Neural progenitor cell (in vitro differentiated cells): ENCODE measurements at regions not wholly inside any gene's neighbourhood (a gene's known extent, or its start where the extent isn't known, plus 50 kb on each side); places are given as distances from the start of the nearest gene placed in this dataset.

Source experiments
- DNase-seq: peaks from one replicate; pipeline ENCODE4 v3.0.0-alpha.2; 2016; ENCODE audit warnings: low spot score
- H2AFZ ChIP-seq: fragments of 200-600 bp; sonication (generic); replicated peaks from 2 replicates; pipeline ENCODE4 v1.6.1; 2016; ENCODE audit warnings: antibody characterized with exemption
- H3F3A ChIP-seq: fragments of 200-600 bp; sonication (generic); 2 replicates; pipeline ENCODE4 v1.6.1; 2016; ENCODE audit warnings: antibody characterized with exemption, low read depth
- H3K27ac ChIP-seq: fragments of 200-600 bp; sonication (generic); 2 replicates; pipeline ENCODE4 v1.5.1; 2016; ENCODE audit warnings: mild to moderate bottlenecking
- H3K27me3 ChIP-seq: fragments of 200-600 bp; sonication (generic); 2 replicates; pipeline ENCODE4 v1.6.1; 2016; ENCODE audit warnings: mild to moderate bottlenecking, moderate library complexity
- H3K36me3 ChIP-seq: fragments of 200-600 bp; sonication (generic); 2 replicates; pipeline ENCODE4 v1.5.1; 2016
- H3K4me1 ChIP-seq: fragments of 200-600 bp; sonication (generic); 2 replicates; pipeline ENCODE4 v1.6.1; 2016; ENCODE audit warnings: mixed run types
- H3K4me2 ChIP-seq: fragments of 200-600 bp; sonication (generic); 2 replicates; pipeline ENCODE4 v1.6.1; 2016
- H3K4me3 ChIP-seq: fragments of 200-600 bp; sonication (generic); 2 replicates; pipeline ENCODE4 v1.5.1; 2016
- H3K79me2 ChIP-seq: fragments of 200-600 bp; sonication (generic); 2 replicates; pipeline ENCODE4 v1.6.1; 2016; ENCODE audit warnings: low read depth
- H3K9ac ChIP-seq: fragments of 200-600 bp; sonication (generic); 2 replicates; pipeline ENCODE4 v1.6.1; 2016
- H3K9me3 ChIP-seq: fragments of 200-600 bp; sonication (generic); 2 replicates; pipeline ENCODE4 v1.5.1; 2016; ENCODE audit warnings: low read depth
- H4K20me1 ChIP-seq: fragments of 200-600 bp; sonication (generic); 2 replicates; pipeline ENCODE4 v1.6.1; 2016; ENCODE audit warnings: low read depth
- H3K27ac Mint-ChIP-seq: 3 replicates; pipeline ENCODE4 v1.8.0; 2021; ENCODE audit warnings: mixed read lengths
- H3K27me3 Mint-ChIP-seq: 2 replicates; pipeline ENCODE4 v1.8.0; 2022; ENCODE audit warnings: low read depth, mild to moderate bottlenecking, inconsistent platforms, moderate library complexity, mixed read lengths; ENCODE audit not compliant: insufficient read depth
- H3K36me3 Mint-ChIP-seq: 3 replicates; pipeline ENCODE4 v1.8.0; 2021; ENCODE audit warnings: mixed read lengths
- H3K4me1 Mint-ChIP-seq: 3 replicates; pipeline ENCODE4 v1.8.0; 2021; ENCODE audit warnings: mixed read lengths
- H3K4me3 Mint-ChIP-seq: 3 replicates; pipeline ENCODE4 v1.8.0; 2021; ENCODE audit warnings: mild to moderate bottlenecking, moderate library complexity, mixed read lengths
- H3K9me3 Mint-ChIP-seq: 3 replicates; pipeline ENCODE4 v1.8.0; 2020; ENCODE audit warnings: mixed read lengths
- EZH2 ChIP-seq: fragments of 200-600 bp; sonication (generic); IDR thresholded peaks from 2 replicates; pipeline ENCODE4 v1.6.1; 2017; ENCODE audit warnings: antibody characterized with exemption, mild to moderate bottlenecking, moderate library complexity
- EZH2phosphoT487 ChIP-seq: fragments of 200-600 bp; sonication (generic); IDR thresholded peaks from 2 replicates; pipeline ENCODE4 v1.6.1; 2017; ENCODE audit warnings: antibody characterized with exemption
- TF ChIP-seq, protein P1 (sequence below): fragments of 200-600 bp; sonication (generic); IDR thresholded peaks from 2 replicates; pipeline ENCODE4 v1.5.1; 2017; ENCODE audit warnings: antibody characterized with exemption, mild to moderate bottlenecking

DNA sequence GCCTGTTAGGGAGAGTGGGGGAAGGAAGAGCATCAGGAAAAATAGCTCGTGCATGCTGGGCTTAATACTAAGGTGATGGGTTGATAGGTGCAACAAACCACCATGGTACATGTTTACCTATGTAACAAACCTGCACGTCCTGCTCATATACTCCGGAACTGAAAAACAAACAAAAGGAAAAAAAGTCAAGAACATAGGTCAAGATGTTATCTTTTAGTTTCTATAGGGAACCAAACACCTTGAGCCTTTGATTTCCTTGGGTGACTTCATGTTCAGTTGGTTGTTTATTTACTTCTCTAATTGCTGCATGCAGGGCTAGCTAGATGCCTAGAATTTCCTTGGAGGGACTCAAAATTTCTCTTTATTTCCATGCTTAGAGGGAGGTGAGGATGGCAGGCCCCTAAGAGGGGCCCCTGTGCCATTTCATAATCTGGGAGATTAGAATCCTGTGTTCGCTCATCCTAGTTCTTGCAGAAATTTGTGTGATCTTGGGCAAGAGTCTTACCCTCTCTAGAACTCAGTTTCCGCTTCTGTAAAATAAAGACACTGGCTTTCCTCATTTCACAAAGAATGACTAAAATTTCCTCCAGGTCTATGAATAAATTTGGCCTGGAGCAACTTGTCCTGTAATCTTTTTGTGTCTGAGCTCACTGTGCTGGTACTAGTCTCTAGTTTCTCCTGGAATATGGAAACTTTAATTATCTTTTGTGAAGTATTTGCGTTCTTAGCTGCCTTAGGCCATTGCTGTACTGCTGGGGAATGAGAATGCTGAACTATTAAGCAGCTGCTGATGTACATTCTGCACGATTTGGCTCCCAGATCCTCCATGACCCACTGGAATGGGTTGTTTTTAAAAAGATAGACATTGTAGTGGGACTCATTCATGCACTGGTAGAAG, 457.5 kb downstream of the EDEM1 start:
- Histone ChIP-seq H2AFZ (no peak overlapping the region), H3F3A (peaks cover 3% of the 10 kb centered on the region), H3K4me1 (peaks cover 12% of the 10 kb centered on the region), H3K27me3 (no peaks in the 10 kb centered on the region), H3K36me3 (no peaks in the 10 kb centered on the region), H3K4me3 (no peak overlapping the region), H3K9ac (no peak overlapping the region), H3K4me2 (no peak overlapping the region), H3K9me3 (no peaks in the 10 kb centered on the region), H3K79me2 (no peaks in the 10 kb centered on the region), H3K27ac (no peak overlapping the region), H4K20me1 (no peaks in the 10 kb centered on the region)
- no peak for TF ChIP-seq EZH2
- TF ChIP-seq EZH2phosphoT487: no peak
- TF ChIP-seq, protein P1, sequence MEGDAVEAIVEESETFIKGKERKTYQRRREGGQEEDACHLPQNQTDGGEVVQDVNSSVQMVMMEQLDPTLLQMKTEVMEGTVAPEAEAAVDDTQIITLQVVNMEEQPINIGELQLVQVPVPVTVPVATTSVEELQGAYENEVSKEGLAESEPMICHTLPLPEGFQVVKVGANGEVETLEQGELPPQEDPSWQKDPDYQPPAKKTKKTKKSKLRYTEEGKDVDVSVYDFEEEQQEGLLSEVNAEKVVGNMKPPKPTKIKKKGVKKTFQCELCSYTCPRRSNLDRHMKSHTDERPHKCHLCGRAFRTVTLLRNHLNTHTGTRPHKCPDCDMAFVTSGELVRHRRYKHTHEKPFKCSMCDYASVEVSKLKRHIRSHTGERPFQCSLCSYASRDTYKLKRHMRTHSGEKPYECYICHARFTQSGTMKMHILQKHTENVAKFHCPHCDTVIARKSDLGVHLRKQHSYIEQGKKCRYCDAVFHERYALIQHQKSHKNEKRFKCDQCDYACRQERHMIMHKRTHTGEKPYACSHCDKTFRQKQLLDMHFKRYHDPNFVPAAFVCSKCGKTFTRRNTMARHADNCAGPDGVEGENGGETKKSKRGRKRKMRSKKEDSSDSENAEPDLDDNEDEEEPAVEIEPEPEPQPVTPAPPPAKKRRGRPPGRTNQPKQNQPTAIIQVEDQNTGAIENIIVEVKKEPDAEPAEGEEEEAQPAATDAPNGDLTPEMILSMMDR: no peak
- Mint-ChIP-seq H3K36me3 (no peaks in the 10 kb centered on the region), H3K4me1 (no peaks in the 10 kb centered on the region), H3K27me3 (no peaks in the 10 kb centered on the region), H3K27ac (no peak overlapping the region), H3K9me3 (no peaks in the 10 kb centered on the region), H3K4me3 (no peak overlapping the region)
- no peak for DNase-seq

DNA sequence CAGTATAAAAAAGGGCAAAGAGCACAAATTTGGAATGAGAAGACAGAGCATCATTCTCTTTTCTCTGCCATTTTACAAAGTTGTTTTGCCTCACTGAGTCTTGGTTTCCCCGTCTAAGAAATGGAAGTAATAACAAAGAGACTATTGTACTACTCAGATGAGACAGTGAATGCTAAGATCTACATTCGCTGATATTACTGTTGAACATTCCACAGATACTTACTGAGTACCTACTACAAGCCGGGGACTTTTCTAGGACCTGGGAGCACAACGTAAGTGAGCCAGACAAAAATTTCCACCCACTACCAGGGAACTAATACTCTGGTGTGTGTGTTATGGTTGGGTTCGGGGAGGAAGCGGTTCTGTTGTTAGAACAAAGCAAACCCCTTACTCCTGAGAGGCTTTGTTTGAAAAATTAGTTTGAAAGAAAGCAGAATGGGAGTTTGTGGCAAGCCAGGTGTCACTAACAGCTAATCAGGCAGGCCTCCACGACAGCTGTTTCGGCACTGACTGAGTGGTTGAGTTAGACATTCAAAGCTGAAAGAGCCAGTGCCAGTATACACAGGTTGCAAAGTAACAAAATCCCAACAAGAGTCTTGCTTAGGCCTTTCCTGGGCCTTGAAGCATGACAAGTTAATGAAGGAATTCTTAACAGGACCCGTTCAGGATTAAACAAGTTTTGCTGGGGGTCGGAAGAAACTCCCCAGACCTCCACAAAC, 458.3 kb downstream of the EDEM1 start:
- Mint-ChIP-seq H3K36me3 (no peaks in the 10 kb centered on the region), H3K27ac (no peak overlapping the region), H3K9me3 (no peaks in the 10 kb centered on the region), H3K4me1 (no peaks in the 10 kb centered on the region), H3K27me3 (no peaks in the 10 kb centered on the region), H3K4me3 (no peak overlapping the region)
- Histone ChIP-seq H3F3A (peaks cover 3% of the 10 kb centered on the region), H3K36me3 (no peaks in the 10 kb centered on the region), H3K27me3 (no peaks in the 10 kb centered on the region), H3K4me1 (peaks cover 20% of the 10 kb centered on the region), H3K4me2 (no peak overlapping the region), H3K9me3 (no peaks in the 10 kb centered on the region), H3K79me2 (no peaks in the 10 kb centered on the region), H4K20me1 (no peaks in the 10 kb centered on the region), H3K9ac (no peak overlapping the region), H3K27ac (peak overlapping the region; percentile 65), H2AFZ (peak overlapping the region; percentile 77), H3K4me3 (no peak overlapping the region)
- no peak for TF ChIP-seq EZH2
- no peak for TF ChIP-seq EZH2phosphoT487
- peak; percentile 20 for DNase-seq

DNA sequence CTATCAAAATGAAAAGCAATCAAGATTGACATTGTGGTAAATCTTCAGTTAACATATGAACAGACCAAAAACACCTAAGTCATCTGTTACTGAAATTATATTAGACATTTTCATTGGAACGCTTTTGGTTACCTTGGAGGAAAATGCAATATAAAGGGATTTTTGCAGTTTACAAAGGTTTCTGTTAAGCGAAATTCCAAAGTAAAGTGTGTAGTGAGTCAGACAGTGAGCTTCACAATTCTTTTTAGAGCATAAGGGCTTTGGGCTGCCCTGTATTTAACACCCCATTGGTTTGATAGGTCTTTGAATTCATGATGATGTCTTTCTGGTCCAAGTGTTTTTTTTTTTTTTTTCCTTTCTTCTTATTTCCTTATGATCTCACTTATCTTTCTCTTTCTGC, 462.8 kb downstream of the EDEM1 start:
- Histone ChIP-seq H3K27me3 (no peaks in the 10 kb centered on the region), H3K9me3 (no peaks in the 10 kb centered on the region), H2AFZ (no peak overlapping the region), H3F3A (peaks cover 23% of the 10 kb centered on the region), H3K36me3 (no peaks in the 10 kb centered on the region), H3K4me2 (no peak overlapping the region), H3K4me3 (no peak overlapping the region), H3K79me2 (no peaks in the 10 kb centered on the region), H4K20me1 (no peaks in the 10 kb centered on the region), H3K9ac (no peak overlapping the region), H3K27ac (no peak overlapping the region), H3K4me1 (peaks cover 27% of the 10 kb centered on the region)
- Mint-ChIP-seq H3K4me1 (no peaks in the 10 kb centered on the region), H3K27ac (no peak overlapping the region), H3K27me3 (no peaks in the 10 kb centered on the region), H3K9me3 (no peaks in the 10 kb centered on the region), H3K4me3 (no peak overlapping the region), H3K36me3 (no peaks in the 10 kb centered on the region)
- TF ChIP-seq, protein P1: no peak
- TF ChIP-seq EZH2phosphoT487 (no peak), EZH2 (no peak)
- DNase-seq: no peak
